ENCODE measurements at regions not wholly inside any gene's neighbourhood (a gene's known extent, or its start where the extent isn't known, plus 50 kb on each side); places are given as distances from the start of the nearest gene placed in this dataset.

DNA sequence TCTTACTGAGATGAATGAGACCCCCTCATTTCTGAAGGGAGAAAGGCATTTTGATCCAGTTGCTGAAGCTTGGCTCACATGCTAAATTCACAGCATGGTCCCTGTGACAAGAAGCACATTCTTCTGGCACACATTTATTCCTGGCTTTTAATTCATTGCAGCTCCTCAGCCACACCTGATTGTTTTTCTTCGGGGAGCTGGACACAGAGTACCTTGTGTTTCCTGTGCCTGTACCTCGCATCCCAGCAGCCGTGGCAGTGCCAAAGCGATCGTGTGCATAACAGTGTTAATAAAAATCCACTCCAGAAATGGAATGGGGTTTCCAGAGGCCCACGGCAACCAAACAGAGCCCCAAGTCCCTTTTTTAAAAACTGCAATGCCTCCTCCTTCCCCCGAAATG is 615.3 kb upstream of the MGMT start:
- no peak for DNase-seq (ENCODE audit: low read depth, low spot score)

DNA sequence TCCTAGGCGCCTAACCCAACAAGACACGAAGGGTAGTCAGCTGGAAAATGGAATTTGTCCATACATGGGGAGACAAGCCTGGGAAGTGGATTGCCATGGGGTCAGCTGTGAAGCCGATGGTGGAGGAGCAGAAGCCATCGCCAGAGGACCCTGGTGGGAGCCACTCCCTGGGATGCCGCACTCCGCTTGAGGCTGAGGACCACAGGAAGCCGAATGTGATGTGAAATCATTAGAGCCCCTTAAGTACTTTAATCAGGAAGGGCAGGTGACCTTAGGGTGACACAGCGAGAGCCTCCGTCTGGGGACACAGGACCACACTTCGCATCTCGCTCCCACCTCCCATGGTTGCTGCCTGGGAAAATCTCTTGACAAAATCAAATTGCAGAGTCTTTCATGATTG is 614.6 kb upstream of the MGMT start:
- DNase-seq (ENCODE audit: low read depth, low spot score), result no peak

GRCh38 chr10:128852902-128853301 is 614.1 kb upstream of the MGMT start:
- no peak for DNase-seq (ENCODE audit: low read depth, low spot score)

DNA sequence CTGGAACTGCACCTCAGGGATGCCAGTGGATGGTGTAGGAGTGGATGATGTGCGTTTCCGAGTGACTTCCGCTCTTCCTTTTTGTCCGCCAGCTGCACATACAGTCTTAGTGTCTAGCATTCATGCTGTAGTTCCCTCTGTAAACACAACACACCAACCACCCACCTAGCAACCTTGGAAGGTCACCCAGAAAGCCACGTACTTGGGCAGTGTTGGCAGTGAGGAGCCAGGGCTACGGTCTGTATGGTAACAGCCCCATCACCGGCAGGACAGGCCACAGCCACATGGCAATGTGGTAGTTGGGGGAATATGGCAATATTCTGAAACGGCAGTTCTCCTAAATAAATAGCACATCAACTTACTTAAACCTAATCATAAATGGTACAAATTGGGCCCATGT is 613.5 kb upstream of the MGMT start:
- DNase-seq (ENCODE audit: low read depth, low spot score), result no peak

DNA sequence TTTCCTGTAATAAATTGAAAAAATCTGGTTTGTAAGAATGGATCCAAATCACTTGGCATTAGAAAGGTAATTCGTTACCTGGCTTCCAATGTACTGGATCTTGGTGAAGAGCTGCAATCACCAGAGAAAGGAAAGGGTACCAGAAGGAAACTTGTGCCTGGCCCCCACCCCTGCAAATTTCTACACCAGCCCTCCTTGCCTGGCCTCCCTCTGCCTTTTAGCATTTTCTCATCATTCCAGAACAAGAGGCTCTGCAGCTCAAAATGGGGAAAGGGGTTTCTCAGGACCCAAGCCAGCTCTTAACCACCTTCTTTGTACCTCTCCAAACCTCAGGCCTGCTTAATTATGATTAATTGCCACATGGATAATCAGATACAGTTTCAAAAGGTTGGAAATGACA is 612.8 kb upstream of the MGMT start:
- DNase-seq (ENCODE audit: low read depth, low spot score), result no peak

DNA sequence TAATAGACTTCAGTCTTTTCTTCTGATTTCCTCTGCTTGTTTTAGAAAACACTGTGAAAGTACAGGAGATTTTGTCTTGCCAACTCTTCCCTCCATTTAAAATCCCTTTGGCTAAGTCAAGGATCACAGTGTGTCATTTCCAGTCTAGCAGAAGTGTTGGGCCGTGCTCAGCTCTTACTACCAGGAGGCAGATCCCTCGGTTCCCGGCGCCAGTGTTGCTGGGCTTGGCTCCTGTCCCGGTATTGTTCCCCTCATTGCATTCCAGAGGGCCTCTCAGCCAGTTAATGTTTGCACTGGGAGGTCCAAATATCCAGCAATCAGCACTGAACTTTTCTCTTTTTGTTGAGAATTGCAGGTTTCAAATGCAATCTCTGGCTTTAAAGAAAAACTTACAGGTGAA is 612.1 kb upstream of the MGMT start:
- DNase-seq (ENCODE audit: low read depth, low spot score), result peak; percentile 43

- DNase-seq (ENCODE audit: low read depth, low spot score), result no peak
These were observed 611.2 kb upstream of the MGMT start for GRCh38 chr10:128855618-128856428.

DNA sequence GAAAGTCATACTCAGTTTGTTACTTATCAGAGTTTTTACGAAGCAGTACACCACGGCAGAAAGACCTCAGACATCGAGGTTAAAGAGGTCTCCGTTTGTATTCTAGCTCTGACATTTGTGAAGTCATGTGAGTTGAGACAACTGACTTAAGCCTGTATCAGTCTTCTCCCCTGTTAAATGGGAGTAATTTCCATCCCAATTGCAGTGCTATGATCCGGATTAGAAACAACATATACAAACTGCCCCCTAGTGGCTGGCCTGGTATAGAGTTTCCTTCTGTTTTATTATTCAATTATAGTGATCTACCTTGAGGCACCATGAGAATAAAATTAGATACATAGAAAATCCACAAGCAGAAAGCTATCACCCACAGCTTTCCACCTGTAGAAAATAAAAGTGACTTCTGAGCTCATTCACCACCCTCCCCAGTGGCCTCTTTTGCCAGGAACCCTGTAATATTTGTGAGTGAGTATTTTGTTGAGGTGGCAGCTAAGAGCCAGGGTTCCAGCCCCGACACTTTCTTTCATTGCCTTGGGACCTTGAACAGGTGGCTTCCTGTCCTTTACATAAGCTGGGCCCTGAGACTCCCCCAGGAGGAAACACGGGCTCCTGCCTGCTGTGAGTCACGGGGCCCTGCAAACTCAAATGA is 607.2 kb upstream of the MGMT start:
- DNase-seq (ENCODE audit: low read depth, low spot score), result no peak

- no peak for DNase-seq (ENCODE audit: low read depth, low spot score)
These were observed 606.5 kb upstream of the MGMT start for GRCh38 chr10:128860574-128860973.

- no peak for DNase-seq (ENCODE audit: low read depth, low spot score)
These were observed 605.8 kb upstream of the MGMT start for GRCh38 chr10:128861018-128861901.

GRCh38 chr10:128863411-128863810 is 603.6 kb upstream of the MGMT start:
- no peak for DNase-seq (ENCODE audit: low read depth, low spot score)

GRCh38 chr10:128863823-128864405 is 603.1 kb upstream of the MGMT start:
- DNase-seq (ENCODE audit: low read depth, low spot score), result no peak

- no peak for DNase-seq (ENCODE audit: low read depth, low spot score)
These were observed 602.3 kb upstream of the MGMT start for GRCh38 chr10:128864554-128865295.

DNA sequence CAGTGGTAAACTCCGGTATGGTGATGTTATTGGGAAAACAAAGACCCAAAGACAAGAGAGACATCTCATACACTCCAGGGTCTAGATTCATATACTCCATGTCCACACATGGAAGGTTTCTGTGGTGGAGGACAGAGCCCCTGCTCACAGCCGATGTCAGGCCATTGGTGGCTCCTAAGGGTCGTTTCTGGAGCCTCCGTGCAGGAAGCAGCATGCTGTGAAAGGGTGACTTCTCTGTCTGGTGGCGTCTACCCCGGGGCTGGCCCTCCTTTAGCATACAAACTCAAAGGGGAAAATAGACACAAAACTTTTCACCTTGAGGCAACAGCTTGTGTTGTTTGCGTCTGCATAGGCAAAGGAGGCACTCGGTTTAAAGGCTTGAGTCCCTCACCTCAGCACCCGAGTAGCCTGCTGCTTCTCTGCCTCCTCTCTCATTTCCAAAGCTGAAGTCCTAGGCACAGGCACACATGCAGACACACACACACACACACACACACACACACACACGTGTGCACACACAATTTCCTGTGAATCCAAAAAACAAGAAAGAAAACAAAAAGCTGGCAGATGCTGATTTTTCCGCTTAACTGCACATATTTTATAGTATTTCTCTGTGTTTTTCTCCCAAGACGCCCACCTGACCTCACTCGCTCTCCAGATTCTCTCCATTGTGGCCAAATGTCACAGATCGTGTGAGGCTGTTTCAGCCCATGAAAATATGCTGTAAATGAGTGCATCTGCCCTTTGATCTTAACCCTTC is 601.4 kb upstream of the MGMT start:
- peak; percentile 28 for DNase-seq (ENCODE audit: low read depth, low spot score)

GRCh38 chr10:128866551-128866950 is 600.5 kb upstream of the MGMT start:
- no peak for DNase-seq (ENCODE audit: low read depth, low spot score)

DNA sequence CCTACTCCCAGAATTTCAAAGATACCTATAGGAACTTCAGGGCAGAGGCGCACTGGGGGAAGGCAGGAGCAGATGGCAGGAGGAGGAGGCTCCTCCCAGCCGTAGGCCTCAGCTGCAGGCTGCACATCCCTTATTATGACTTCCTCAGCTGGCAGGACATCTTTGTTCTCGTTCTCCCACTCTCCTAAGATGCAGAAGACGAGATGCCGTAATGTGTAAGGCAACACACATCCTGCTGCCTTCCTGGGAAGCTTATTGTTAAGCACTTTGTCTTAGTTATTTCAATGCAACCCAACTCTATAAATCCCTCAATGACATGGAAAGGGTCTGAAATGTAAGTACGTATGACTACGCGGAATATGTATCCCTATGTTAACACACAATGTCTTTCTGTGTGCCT is 599.8 kb upstream of the MGMT start:
- no peak for DNase-seq (ENCODE audit: low read depth, low spot score)

DNA sequence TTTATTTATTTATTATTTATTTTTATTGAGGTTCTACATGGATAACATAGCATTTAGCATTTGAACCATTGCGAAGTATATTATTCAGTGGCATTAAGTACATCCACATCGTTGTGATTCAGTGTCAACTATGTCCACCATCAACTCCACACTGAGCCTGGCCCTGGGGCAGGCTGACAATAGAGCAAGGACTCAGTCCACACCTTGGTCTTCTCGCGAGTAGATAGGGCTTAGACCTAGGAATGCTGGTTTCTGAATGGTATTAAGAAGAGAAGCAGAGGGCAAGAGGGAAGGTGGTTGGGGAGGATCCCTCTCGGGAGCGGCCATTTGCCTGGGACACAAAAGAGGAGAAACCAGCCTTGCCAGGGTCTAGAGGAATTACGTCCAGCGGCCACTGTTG is 599.2 kb upstream of the MGMT start:
- no peak for DNase-seq (ENCODE audit: low read depth, low spot score)

GRCh38 chr10:128868481-128868880 is 598.6 kb upstream of the MGMT start:
- DNase-seq (ENCODE audit: low read depth, low spot score), result no peak

DNA sequence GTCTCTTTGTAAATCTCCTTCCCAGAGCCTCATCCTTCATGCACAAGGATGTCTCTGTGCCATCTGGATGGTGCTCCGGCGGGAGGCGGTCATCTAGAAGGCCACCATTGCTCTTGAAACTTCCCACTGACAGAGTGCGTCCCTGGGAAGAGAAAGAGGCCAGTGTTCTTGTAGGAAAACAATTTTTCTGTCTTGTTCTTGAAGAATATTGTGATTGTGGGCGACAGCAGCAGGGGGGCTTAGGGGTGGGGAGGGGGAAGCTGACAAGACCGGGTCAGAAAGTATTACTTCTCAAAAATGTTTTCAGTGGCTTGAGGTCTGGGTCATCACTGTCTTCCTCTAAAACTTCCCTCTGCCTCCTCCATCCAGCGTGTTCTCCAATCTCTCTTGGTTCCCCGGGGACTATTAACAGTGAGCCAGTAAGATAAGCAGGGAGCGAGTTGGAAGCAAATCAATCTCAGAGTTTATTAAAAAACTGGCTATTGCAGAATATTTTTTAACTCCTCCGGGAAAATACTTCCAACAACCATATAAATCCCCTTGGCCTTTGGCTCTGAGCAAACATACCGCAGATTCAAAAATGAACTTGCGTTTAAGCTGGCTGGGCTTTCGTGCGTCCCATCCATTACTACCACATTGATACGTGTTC is 597.8 kb upstream of the MGMT start:
- no peak for DNase-seq (ENCODE audit: low read depth, low spot score)

Measured in ELF-1 (cell line).